PC-9 (cell line): ENCODE measurements at regions not wholly inside any gene's neighbourhood (a gene's known extent, or its start where the extent isn't known, plus 50 kb on each side); places are given as distances from the start of the nearest gene placed in this dataset.
"Not testable (repeated sequence)": the region's sequence is repeated elsewhere in the genome, so short reads cannot be mapped to it uniquely, and the experiment has no call there.

Experiments
- BruUV-seq: library from RNA; stranded (reverse); fragments of 400-500 nt; replicated peaks from 2 replicates; lab custom pipeline; 2021; lab: Mats Ljungman, UMichigan
- CTCF ChIA-PET: fragments of 300-600 bp; sonication (Branson Sonifier 250); formaldehyde crosslinking; loops from one replicate; lab custom pipeline; 2022; ENCODE audit warnings: antibody characterized with exemption; lab: Charles Lee
- POLR2A ChIA-PET: fragments of 300-600 bp; sonication (Branson Sonifier 250); formaldehyde crosslinking; loops from one replicate; lab custom pipeline; 2022; ENCODE audit warnings: antibody characterized with exemption; ENCODE audit not compliant: unreplicated experiment; lab: Charles Lee
- DNase-seq, 2 experiments: peaks; one replicate each; pipeline versions ENCODE4 v3.0.0 to v3.0.0-alpha.2; 2015 to 2022; ENCODE audit warnings: mixed read lengths in 1 of 2
- H2AFZ ChIP-seq: fragments of 200-600 bp; sonication (generic); 2 replicates; pipeline ENCODE4 v1.8.1; 2017; ENCODE audit warnings: antibody characterized with exemption
- H3F3A ChIP-seq: fragments of 200-600 bp; sonication (generic); 2 replicates; pipeline ENCODE4 v1.8.1; 2017; ENCODE audit warnings: antibody characterized with exemption, mild to moderate bottlenecking, low read depth; ENCODE audit not compliant: insufficient read depth
- H3K27ac ChIP-seq: fragments of 200-600 bp; sonication (generic); 2 replicates; pipeline ENCODE4 v1.6.1; 2016; ENCODE audit warnings: mixed run types
- H3K27me3 ChIP-seq: fragments of 200-600 bp; sonication (generic); 2 replicates; pipeline ENCODE4 v1.6.1; 2016; ENCODE audit warnings: low read depth, mixed run types; ENCODE audit not compliant: insufficient read depth
- H3K36me3 ChIP-seq: fragments of 200-600 bp; sonication (generic); 2 replicates; pipeline ENCODE4 v1.6.1; 2016; ENCODE audit warnings: low read depth, mixed run types
- H3K4me1 ChIP-seq: fragments of 200-600 bp; sonication (generic); replicated peaks from 2 replicates; pipeline ENCODE4 v1.6.1; 2016; ENCODE audit warnings: mixed run types; ENCODE audit not compliant: insufficient read depth
- H3K4me2 ChIP-seq: fragments of 200-600 bp; sonication (generic); 2 replicates; pipeline ENCODE4 v1.6.1; 2017; ENCODE audit warnings: mixed run types
- H3K4me3 ChIP-seq: fragments of 200-600 bp; sonication (generic); 2 replicates; pipeline ENCODE4 v1.6.1; 2016; ENCODE audit warnings: mixed run types
- H3K79me2 ChIP-seq: fragments of 200-600 bp; sonication (generic); 2 replicates; pipeline ENCODE4 v1.6.1; 2017; ENCODE audit warnings: low read depth, mixed run types
- H3K9me2 ChIP-seq: fragments of 200-600 bp; sonication (generic); 2 replicates; pipeline ENCODE4 v1.8.1; 2017; ENCODE audit warnings: mild to moderate bottlenecking; ENCODE audit not compliant: insufficient read depth
- H3K9me3 ChIP-seq: fragments of 200-600 bp; sonication (generic); 2 replicates; pipeline ENCODE4 v1.8.1; 2016; ENCODE audit warnings: low read depth; ENCODE audit not compliant: insufficient read depth
- H4K20me1 ChIP-seq: fragments of 200-600 bp; sonication (generic); 2 replicates; pipeline ENCODE4 v1.8.1; 2017; ENCODE audit not compliant: insufficient read depth
- CTCF ChIP-seq: fragments of 200-600 bp; sonication (generic); conservative IDR thresholded peaks from 2 replicates; pipeline ENCODE4 v1.6.1; 2017; ENCODE audit warnings: mixed run types, antibody characterized with exemption, mild to moderate bottlenecking, moderate library complexity
- EZH2 ChIP-seq: fragments of 200-600 bp; sonication (generic); IDR thresholded peaks from 2 replicates; pipeline ENCODE4 v1.8.0; 2017; ENCODE audit warnings: antibody characterized with exemption, low read depth
- intact Hi-C: fragments of 100-400 bp; cut with micrococcal nuclease; formaldehyde crosslinking; loops from one replicate; pipeline ENCODE4 v1.10.0; 2022; ENCODE audit not compliant: unreplicated experiment

GRCh38 chr6:132023490-132023889 is 72.3 kb upstream of the CCN2 start:
- no peaks in the 10 kb centered on the region for H3K27me3 ChIP-seq
- H3F3A ChIP-seq: no peaks in the 10 kb centered on the region
- H3K27ac ChIP-seq: no peak overlapping the region
- no peaks in the 10 kb centered on the region for H3K9me3 ChIP-seq
- intact Hi-C loops: no loop called here
- ChIA-PET CTCF (no interaction called here), POLR2A (no interaction called here)
- no peaks in the 10 kb centered on the region for H3K9me2 ChIP-seq
- H4K20me1 ChIP-seq: no peaks in the 10 kb centered on the region
- peak in 1 of 2 experiments; percentile 4 for DNase-seq
- H3K79me2 ChIP-seq: no peaks in the 10 kb centered on the region
- TF ChIP-seq EZH2 (no peak), CTCF (no peak)
- no peak overlapping the region for H2AFZ ChIP-seq
- H3K4me1 ChIP-seq: no peaks in the 10 kb centered on the region
- no peaks in the 10 kb centered on the region for H3K36me3 ChIP-seq
- no TSS peak for BruUV-seq
- no peak overlapping the region for H3K4me2 ChIP-seq
- H3K4me3 ChIP-seq: no peak overlapping the region

GRCh38 chr6:132021552-132022375 is 70.6 kb upstream of the CCN2 start:
- Histone ChIP-seq H3K79me2 (no peaks in the 10 kb centered on the region), H3K27me3 (no peaks in the 10 kb centered on the region), H4K20me1 (no peaks in the 10 kb centered on the region), H3K4me1 (no peaks in the 10 kb centered on the region), H2AFZ (no peak overlapping the region), H3K9me2 (no peaks in the 10 kb centered on the region), H3K4me3 (no peak overlapping the region), H3K9me3 (no peaks in the 10 kb centered on the region), H3K4me2 (no peak overlapping the region), H3K27ac (no peak overlapping the region), H3K36me3 (no peaks in the 10 kb centered on the region), H3F3A (no peaks in the 10 kb centered on the region)
- intact Hi-C loops: no loop called here
- ChIA-PET CTCF (no interaction called here), POLR2A (no interaction called here)
- BruUV-seq: no TSS peak
- TF ChIP-seq EZH2 (no peak), CTCF (no peak)
- DNase-seq: peak in 1 of 2 experiments; percentile 31

GRCh38 chr6:132020918-132021317 is 69.7 kb upstream of the CCN2 start:
- H3K4me2 ChIP-seq, H3K27ac ChIP-seq, H3K27me3 ChIP-seq, H3K79me2 ChIP-seq, H3K9me2 ChIP-seq, H2AFZ ChIP-seq, intact Hi-C loops, BruUV-seq, H3K4me1 ChIP-seq, H3K4me3 ChIP-seq, H4K20me1 ChIP-seq, H3K9me3 ChIP-seq, H3K36me3 ChIP-seq, POLR2A ChIA-PET, CTCF ChIA-PET, H3F3A ChIP-seq: not testable (repeated sequence)
- DNase-seq: peak in 1 of 2 experiments; percentile 19
